Neural cell (in vitro differentiated cells): ENCODE measurements at regions not wholly inside any gene's neighbourhood (a gene's known extent, or its start where the extent isn't known, plus 50 kb on each side); places are given as distances from the start of the nearest gene placed in this dataset.

Experiments used
- H2AFZ ChIP-seq: fragments of 200-600, 300-800 bp; sonication (generic), shearing (Covaris generic); 2 replicates; pipeline ENCODE4 v1.6.0; 2014; ENCODE audit warnings: low read depth, mild to moderate bottlenecking, antibody characterized with exemption, low read length, moderate library complexity
- H3F3A ChIP-seq: fragments of 200-600 bp; shearing (Covaris generic); 2 replicates; pipeline ENCODE4 v1.6.1; 2016; ENCODE audit warnings: mild to moderate bottlenecking, moderate library complexity, mixed read lengths, antibody characterized with exemption, low read length; ENCODE audit not compliant: insufficient read depth, poor library complexity, severe bottlenecking
- H3K27ac ChIP-seq: fragments of 200-600, 300-800 bp; sonication (generic), shearing (Covaris generic); 2 replicates; pipeline ENCODE4 v1.5.1; 2014; ENCODE audit warnings: mild to moderate bottlenecking, low read length, moderate library complexity
- H3K27me3 ChIP-seq: fragments of 300-800, 200-600 bp; sonication (generic), shearing (Covaris generic); 2 replicates; pipeline ENCODE4 v1.6.0; 2014; ENCODE audit warnings: mild to moderate bottlenecking, low read depth, low read length, moderate library complexity; ENCODE audit not compliant: insufficient read depth
- H3K36me3 ChIP-seq: fragments of 300-800, 200-600 bp; sonication (generic), shearing (Covaris generic); 2 replicates; pipeline ENCODE4 v1.5.1; 2014; ENCODE audit warnings: mild to moderate bottlenecking, antibody characterized with exemption, low read length, moderate library complexity; ENCODE audit not compliant: insufficient read depth
- H3K4me2 ChIP-seq: fragments of 300-800, 200-600 bp; sonication (generic), shearing (Covaris generic); 2 replicates; pipeline ENCODE4 v1.6.0; 2014; ENCODE audit warnings: mild to moderate bottlenecking, low read length
- H3K4me3 ChIP-seq: fragments of 300-800, 200-600 bp; sonication (generic), shearing (Covaris generic); 2 replicates; pipeline ENCODE4 v1.5.1; 2014; ENCODE audit warnings: mild to moderate bottlenecking, low read length, moderate library complexity
- H3K79me2 ChIP-seq: fragments of 200-600 bp; shearing (Covaris generic); replicated peaks from 2 replicates; pipeline ENCODE4 v1.6.0; 2014; ENCODE audit warnings: mild to moderate bottlenecking, low read length, moderate library complexity; ENCODE audit not compliant: insufficient read depth
- H3K9ac ChIP-seq: fragments of 300-800, 200-600 bp; sonication (generic), shearing (Covaris generic); 2 replicates; pipeline ENCODE4 v1.6.1; 2016; ENCODE audit warnings: mild to moderate bottlenecking, low read length, mixed read lengths
- H3K9me2 ChIP-seq: fragments of 200-600 bp; shearing (Covaris generic); 2 replicates; pipeline ENCODE4 v1.6.1; 2016; ENCODE audit warnings: mild to moderate bottlenecking, low read length, mixed read lengths; ENCODE audit not compliant: insufficient read depth
- H3K9me3 ChIP-seq: fragments of 200-600, 300-800 bp; sonication (generic), shearing (Covaris generic); 2 replicates; pipeline ENCODE4 v1.6.1; 2016; ENCODE audit warnings: mild to moderate bottlenecking, mixed run types, low read length, moderate library complexity, mixed read lengths
- H4K20me1 ChIP-seq: fragments of 200-600 bp; shearing (Covaris generic); 2 replicates; pipeline ENCODE4 v1.6.1; 2016; ENCODE audit warnings: mild to moderate bottlenecking, mixed run types; ENCODE audit not compliant: insufficient read depth
- CTCF ChIP-seq: fragments of 450-650 bp; IDR thresholded peaks from 2 replicates; pipeline ENCODE4 v1.5.1; 2014; ENCODE audit warnings: antibody characterized with exemption, mild to moderate bottlenecking, moderate library complexity; ENCODE audit not compliant: poor library complexity, severe bottlenecking
- EP300 ChIP-seq: fragments of 450-650 bp; conservative IDR thresholded peaks from 2 replicates; pipeline ENCODE4 v1.6.1; 2014; ENCODE audit warnings: antibody characterized with exemption, mild to moderate bottlenecking, moderate library complexity; ENCODE audit not compliant: poor library complexity, severe bottlenecking
- EZH2 ChIP-seq: fragments of 200-600, 300-800 bp; shearing (Covaris generic), sonication (generic); IDR thresholded peaks from 2 replicates; pipeline ENCODE4 v1.6.1; 2014; ENCODE audit warnings: antibody characterized with exemption, low read length, borderline replicate concordance, mild to moderate bottlenecking; ENCODE audit not compliant: insufficient read depth, poor library complexity, severe bottlenecking
- MXI1 ChIP-seq: fragments of 450-650 bp; conservative IDR thresholded peaks from 2 replicates; pipeline ENCODE4 v1.6.1; 2014; ENCODE audit warnings: antibody characterized with exemption, mild to moderate bottlenecking; ENCODE audit not compliant: poor library complexity, severe bottlenecking
- POLR2AphosphoS5 ChIP-seq: IDR thresholded peaks from 2 replicates; pipeline ENCODE4 v1.6.1; 2012
- RAD21 ChIP-seq: fragments of 450-650 bp; conservative IDR thresholded peaks from 2 replicates; pipeline ENCODE4 v1.6.1; 2014; ENCODE audit warnings: antibody characterized with exemption, mild to moderate bottlenecking, moderate library complexity
- SMC3 ChIP-seq: fragments of 450-650 bp; conservative IDR thresholded peaks from 2 replicates; pipeline ENCODE4 v1.6.1; 2014; ENCODE audit warnings: antibody characterized with exemption, mild to moderate bottlenecking, moderate library complexity; ENCODE audit not compliant: poor library complexity
- TAF1 ChIP-seq: IDR thresholded peaks from 2 replicates; pipeline ENCODE4 v1.6.1; 2012; ENCODE audit warnings: low read depth
- TF ChIP-seq, protein P1 (sequence below): IDR thresholded peaks from 2 replicates; pipeline ENCODE4 v1.6.1; 2012; ENCODE audit warnings: borderline replicate concordance

DNA sequence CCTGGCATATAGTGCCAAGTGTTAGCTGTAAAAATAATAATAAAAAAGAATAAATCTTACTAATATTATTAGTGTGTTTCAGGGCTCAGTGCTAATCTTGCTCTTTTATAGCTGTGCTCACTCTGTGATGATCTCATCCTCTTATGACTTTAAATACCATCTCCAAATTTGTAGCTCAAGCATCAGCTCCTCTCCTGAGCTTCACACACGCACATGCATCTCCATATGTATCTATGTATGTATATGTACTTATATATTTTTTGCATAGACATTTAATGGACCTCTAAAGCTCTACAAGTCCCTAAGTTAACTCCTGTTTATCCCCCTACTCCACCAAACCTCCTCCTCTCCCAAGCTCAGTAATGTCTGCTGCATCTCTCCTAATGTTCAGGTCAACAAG, 170.8 kb upstream of the NR3C1 start:
- H3K79me2 ChIP-seq = no peaks in the 10 kb centered on the region
- H3K36me3 ChIP-seq = no peaks in the 10 kb centered on the region
- no peaks in the 10 kb centered on the region for H3F3A ChIP-seq
- TF ChIP-seq, protein P1, sequence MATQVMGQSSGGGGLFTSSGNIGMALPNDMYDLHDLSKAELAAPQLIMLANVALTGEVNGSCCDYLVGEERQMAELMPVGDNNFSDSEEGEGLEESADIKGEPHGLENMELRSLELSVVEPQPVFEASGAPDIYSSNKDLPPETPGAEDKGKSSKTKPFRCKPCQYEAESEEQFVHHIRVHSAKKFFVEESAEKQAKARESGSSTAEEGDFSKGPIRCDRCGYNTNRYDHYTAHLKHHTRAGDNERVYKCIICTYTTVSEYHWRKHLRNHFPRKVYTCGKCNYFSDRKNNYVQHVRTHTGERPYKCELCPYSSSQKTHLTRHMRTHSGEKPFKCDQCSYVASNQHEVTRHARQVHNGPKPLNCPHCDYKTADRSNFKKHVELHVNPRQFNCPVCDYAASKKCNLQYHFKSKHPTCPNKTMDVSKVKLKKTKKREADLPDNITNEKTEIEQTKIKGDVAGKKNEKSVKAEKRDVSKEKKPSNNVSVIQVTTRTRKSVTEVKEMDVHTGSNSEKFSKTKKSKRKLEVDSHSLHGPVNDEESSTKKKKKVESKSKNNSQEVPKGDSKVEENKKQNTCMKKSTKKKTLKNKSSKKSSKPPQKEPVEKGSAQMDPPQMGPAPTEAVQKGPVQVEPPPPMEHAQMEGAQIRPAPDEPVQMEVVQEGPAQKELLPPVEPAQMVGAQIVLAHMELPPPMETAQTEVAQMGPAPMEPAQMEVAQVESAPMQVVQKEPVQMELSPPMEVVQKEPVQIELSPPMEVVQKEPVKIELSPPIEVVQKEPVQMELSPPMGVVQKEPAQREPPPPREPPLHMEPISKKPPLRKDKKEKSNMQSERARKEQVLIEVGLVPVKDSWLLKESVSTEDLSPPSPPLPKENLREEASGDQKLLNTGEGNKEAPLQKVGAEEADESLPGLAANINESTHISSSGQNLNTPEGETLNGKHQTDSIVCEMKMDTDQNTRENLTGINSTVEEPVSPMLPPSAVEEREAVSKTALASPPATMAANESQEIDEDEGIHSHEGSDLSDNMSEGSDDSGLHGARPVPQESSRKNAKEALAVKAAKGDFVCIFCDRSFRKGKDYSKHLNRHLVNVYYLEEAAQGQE = no peak
- TF ChIP-seq EZH2 (no peak), POLR2AphosphoS5 (no peak), MXI1 (no peak), CTCF (no peak), RAD21 (no peak), EP300 (no peak), TAF1 (no peak)
- H3K4me3 ChIP-seq = no peak overlapping the region
- H3K27ac ChIP-seq = no peak overlapping the region
- no peaks in the 10 kb centered on the region for H3K9me3 ChIP-seq
- H4K20me1 ChIP-seq = no peaks in the 10 kb centered on the region
- H3K4me2 ChIP-seq = no peak overlapping the region
- no peak overlapping the region for H2AFZ ChIP-seq
- no peaks in the 10 kb centered on the region for H3K27me3 ChIP-seq
- no peaks in the 10 kb centered on the region for H3K9me2 ChIP-seq
- H3K9ac ChIP-seq = no peak overlapping the region

DNA sequence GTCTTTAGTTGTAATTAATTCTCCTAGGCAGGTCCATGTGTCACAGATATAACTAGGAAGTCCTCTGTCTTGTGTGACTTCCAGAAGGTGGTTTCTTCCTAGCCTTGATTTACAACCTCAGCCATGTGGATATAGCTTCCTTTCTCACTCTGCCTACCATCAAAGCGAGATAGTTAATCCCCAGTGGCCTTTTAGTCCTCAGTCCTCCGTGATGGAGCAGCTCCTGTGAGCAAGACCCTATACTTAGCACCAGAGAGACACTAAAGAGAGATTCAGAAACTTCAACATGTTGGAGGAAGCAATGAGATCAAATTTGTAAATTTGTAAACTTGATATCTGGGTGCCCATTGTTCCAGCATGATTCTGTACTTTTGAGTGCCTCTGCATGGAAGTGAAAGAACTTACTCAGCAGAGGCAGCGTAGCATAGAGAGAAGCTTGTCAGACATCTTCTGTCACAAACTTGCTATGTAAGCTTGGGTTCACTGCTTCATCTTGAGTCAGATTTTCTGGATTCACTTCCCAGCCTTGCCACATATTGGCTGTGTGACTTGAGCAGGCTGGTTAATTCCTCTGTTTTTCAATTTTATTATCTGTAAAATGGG, 170.2 kb upstream of the NR3C1 start:
- no peaks in the 10 kb centered on the region for H3K9me2 ChIP-seq
- no peaks in the 10 kb centered on the region for H4K20me1 ChIP-seq
- no peaks in the 10 kb centered on the region for H3K9me3 ChIP-seq
- no peaks in the 10 kb centered on the region for H3K27me3 ChIP-seq
- no peaks in the 10 kb centered on the region for H3K79me2 ChIP-seq
- H3K36me3 ChIP-seq = no peaks in the 10 kb centered on the region
- H3F3A ChIP-seq = no peaks in the 10 kb centered on the region
- H3K4me3 ChIP-seq = no peak overlapping the region
- H3K9ac ChIP-seq = no peak overlapping the region
- no peak overlapping the region for H3K4me2 ChIP-seq
- TF ChIP-seq EZH2 (no peak), MXI1 (no peak), TAF1 (no peak), SMC3 (no peak), RAD21 (no peak), POLR2AphosphoS5 (no peak), CTCF (no peak), EP300 (no peak)
- TF ChIP-seq, protein P1 = no peak
- H3K27ac ChIP-seq = peak overlapping the region; percentile 62
- H2AFZ ChIP-seq = no peak overlapping the region
